AG10803 (cell line): ENCODE measurements at regions not wholly inside any gene's neighbourhood (a gene's known extent, or its start where the extent isn't known, plus 50 kb on each side); places are given as distances from the start of the nearest gene placed in this dataset.

ENCODE experiments used
- DNase-seq: peaks from one replicate; pipeline ENCODE4 v3.0.0; 2010; ENCODE audit warnings: low read depth
- H3K4me3 ChIP-seq: 2 replicates; pipeline ENCODE4 v1.5.1; 2011; ENCODE audit warnings: mild to moderate bottlenecking, low read length, control low read depth
- TF ChIP-seq, protein P1 (sequence below): conservative IDR thresholded peaks from 2 replicates; pipeline ENCODE4 v1.5.1; 2011; ENCODE audit warnings: mild to moderate bottlenecking, low read length, control low read depth, inconsistent platforms

DNA sequence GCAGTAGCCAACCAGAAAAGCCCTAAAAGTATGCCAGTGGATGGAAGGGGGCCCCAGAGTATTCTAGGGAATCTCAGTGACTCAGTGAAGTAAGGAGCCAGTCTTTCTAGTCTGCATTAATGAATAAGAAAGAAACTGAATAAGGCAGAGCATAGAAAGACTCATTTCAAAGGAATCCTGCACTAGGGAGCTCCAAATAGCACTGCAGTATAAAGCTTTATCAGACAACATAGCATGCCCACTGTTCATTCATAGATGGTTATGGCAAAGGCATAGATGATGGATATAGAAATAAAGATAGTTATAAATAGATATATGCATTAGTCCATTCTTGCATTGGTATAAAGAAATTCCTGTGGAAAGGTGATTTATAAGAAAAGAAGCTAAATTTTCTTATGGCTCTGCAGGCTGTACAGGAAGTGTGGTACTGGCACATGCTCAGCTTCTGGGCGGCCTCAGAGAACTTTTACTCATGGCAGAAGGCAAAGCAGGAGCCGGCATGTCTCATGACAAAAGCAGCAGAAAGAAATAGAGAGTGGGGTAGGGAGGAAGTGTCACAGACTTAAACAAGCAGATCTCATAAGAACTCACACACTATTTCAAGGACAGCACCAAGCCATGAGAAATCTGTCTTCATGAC lies 498.5 kb downstream of the CDY2B start:
- no peak overlapping the region for H3K4me3 ChIP-seq
- DNase-seq, result no peak
- TF ChIP-seq, protein P1, sequence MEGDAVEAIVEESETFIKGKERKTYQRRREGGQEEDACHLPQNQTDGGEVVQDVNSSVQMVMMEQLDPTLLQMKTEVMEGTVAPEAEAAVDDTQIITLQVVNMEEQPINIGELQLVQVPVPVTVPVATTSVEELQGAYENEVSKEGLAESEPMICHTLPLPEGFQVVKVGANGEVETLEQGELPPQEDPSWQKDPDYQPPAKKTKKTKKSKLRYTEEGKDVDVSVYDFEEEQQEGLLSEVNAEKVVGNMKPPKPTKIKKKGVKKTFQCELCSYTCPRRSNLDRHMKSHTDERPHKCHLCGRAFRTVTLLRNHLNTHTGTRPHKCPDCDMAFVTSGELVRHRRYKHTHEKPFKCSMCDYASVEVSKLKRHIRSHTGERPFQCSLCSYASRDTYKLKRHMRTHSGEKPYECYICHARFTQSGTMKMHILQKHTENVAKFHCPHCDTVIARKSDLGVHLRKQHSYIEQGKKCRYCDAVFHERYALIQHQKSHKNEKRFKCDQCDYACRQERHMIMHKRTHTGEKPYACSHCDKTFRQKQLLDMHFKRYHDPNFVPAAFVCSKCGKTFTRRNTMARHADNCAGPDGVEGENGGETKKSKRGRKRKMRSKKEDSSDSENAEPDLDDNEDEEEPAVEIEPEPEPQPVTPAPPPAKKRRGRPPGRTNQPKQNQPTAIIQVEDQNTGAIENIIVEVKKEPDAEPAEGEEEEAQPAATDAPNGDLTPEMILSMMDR, result no peak

DNA sequence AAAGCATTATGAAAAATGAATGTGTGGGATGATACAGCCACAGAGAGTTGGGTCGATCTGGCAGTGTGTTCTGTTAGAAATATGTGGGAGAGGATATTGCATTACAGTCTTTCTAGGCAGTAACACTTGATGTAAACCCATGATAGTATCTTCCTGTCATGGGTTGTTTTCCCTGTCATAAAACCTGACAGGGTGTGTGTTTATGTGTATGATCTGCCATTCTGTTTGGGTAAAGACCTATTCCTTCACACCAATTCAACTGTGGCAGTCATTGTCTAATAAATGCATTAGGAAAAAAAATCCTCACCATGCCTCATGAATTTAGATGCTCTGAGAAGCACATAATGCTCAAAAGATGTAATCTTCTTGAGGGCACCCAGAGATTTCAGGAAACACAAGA lies 501.7 kb downstream of the CDY2B start:
- TF ChIP-seq, protein P1, result no peak

DNA sequence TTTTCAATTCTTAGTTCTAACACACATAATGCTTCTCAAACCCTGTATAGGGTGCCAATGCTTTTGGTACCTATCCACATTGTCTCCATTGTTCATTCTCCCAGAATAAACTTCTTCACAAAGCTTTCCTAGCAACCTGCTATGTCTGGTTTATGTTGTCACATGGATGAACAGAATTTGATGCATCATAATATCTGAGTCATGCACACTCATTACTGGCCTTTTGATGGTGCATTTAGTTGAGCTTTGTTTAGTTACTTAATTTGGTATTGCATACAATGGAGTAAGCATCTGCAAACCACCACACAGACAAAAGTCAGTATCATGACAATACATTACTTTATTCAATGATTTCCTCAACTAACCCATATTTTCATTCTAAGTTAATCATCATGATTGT lies 511.6 kb downstream of the CDY2B start:
- TF ChIP-seq, protein P1, result no peak
- no peak overlapping the region for H3K4me3 ChIP-seq
- no peak for DNase-seq

More for the DNA sequence above, 501.7 kb downstream of the CDY2B start:
- H3K4me3 ChIP-seq, result no peak overlapping the region
- DNase-seq, result no peak

DNA sequence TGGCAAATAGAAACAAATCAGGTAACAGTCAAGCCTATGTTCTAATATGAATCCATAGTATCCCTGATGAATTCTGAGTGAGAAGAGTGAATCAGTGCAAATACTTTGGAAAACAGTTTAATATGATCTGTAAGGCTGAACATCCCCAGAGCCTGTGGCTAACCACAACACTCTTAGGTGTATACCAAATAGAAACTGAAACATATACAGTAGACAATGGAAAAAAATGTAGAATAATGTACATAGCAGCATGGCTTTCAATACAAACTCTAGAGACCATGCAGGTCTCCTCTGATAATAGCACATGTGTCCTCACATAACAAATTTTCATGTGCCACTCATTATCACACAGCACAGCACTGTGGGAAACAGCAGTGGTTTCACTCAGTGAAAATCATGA lies 513.6 kb downstream of the CDY2B start:
- TF ChIP-seq, protein P1, result no peak
- H3K4me3 ChIP-seq, result no peak overlapping the region
- no peak for DNase-seq

DNA sequence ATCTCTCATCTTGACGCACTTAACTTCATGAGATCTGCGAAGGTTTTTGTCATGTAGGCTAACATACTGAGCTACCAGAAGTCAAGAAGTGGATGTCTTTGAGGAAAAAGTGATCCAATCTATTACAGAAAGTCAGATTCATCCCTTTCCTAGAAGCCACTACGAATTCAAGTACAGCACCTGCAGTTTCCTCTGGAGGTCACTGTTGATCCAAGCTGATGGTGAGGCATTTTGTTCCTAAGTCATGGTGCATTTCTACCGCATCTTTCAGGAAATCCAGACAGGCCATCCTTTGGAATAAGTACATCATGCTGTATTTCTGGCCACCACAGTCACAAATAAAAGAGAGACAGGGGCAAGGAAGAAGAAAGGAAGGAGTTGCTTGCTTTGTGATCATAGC lies 541.0 kb downstream of the CDY2B start:
- DNase-seq, result no peak
- H3K4me3 ChIP-seq, result no peak overlapping the region
- TF ChIP-seq, protein P1, result no peak

DNA sequence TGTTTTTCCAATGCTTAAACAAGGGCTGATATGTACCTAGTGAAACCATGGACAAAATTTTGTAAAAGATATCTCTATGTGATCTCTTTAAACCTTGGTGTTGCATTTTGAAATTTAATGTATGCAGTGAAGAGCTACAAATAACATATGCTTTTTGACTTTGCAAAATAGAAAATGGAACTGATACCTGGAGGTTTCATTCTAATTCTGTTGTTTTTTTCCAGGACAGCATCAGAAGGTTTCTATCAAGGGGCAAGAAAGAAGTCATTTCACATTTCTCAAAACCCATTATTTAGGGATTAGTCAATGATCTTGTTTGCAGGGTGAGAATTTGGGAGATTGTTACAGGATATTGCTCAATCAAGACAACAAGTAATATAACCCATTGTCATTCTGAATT lies 549.3 kb downstream of the CDY2B start:
- no peak for DNase-seq
- TF ChIP-seq, protein P1, result no peak
- no peak overlapping the region for H3K4me3 ChIP-seq

DNA sequence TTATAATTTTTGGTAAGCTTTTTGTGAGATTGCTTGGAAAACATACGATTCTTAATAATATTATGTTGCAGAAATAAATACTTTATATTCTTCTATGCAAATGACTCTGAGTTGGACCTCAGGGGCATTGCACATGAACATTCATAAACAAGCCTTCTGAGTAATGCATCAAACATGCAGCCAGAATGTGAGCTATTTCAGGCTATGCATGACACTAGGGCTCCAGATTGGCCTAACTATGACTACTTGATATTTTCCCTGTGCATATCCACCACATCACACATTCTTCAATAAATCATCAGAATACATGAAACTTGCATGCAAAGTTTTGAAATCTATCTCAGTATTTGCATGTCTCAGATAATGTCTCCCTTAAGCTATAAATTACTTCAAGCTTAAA lies 560.1 kb downstream of the CDY2B start:
- DNase-seq, result no peak
- TF ChIP-seq, protein P1, result no peak
- H3K4me3 ChIP-seq, result no peak overlapping the region
